H9 (cell line): ENCODE measurements at regions not wholly inside any gene's neighbourhood (a gene's known extent, or its start where the extent isn't known, plus 50 kb on each side); places are given as distances from the start of the nearest gene placed in this dataset.

Experiments
- DNase-seq: peaks from one replicate; pipeline ENCODE4 v3.0.0-alpha.2; 2017
- H2AFZ ChIP-seq: one replicate; pipeline ENCODE4 v1.6.1; 2013; ENCODE audit warnings: mild to moderate bottlenecking, low read length, control low read depth, moderate library complexity
- H2AK5ac ChIP-seq: 2 replicates; pipeline ENCODE4 v1.6.1; 2013; ENCODE audit warnings: low read length, control low read depth, mixed read lengths; ENCODE audit not compliant: insufficient read length
- H2BK120ac ChIP-seq: one replicate; pipeline ENCODE4 v1.6.1; 2013; ENCODE audit warnings: low read depth, mild to moderate bottlenecking, low read length, control low read depth, inconsistent platforms; ENCODE audit not compliant: poor library complexity, severe bottlenecking
- H2BK12ac ChIP-seq: 2 replicates; pipeline ENCODE4 v1.6.1; 2013; ENCODE audit warnings: low read length, control low read depth, mixed read lengths, low read depth; ENCODE audit not compliant: insufficient read length
- H2BK15ac ChIP-seq: 2 replicates; pipeline ENCODE4 v1.6.1; 2013; ENCODE audit warnings: low read depth, low read length, control low read depth
- H2BK20ac ChIP-seq: one replicate; pipeline ENCODE4 v1.6.1; 2013; ENCODE audit warnings: low read depth, mild to moderate bottlenecking, low read length, control low read depth, inconsistent platforms; ENCODE audit not compliant: poor library complexity, severe bottlenecking
- H2BK5ac ChIP-seq: 2 replicates; pipeline ENCODE4 v1.6.1; 2013; ENCODE audit warnings: low read length, control low read depth, mixed read lengths; ENCODE audit not compliant: insufficient read length
- H3K14ac ChIP-seq: 2 replicates; pipeline ENCODE4 v1.6.1; 2013; ENCODE audit warnings: low read length, control low read depth; ENCODE audit not compliant: insufficient read depth
- H3K18ac ChIP-seq: 2 replicates; pipeline ENCODE4 v1.6.1; 2013; ENCODE audit warnings: low read depth, mild to moderate bottlenecking, mixed read lengths, low read length, control low read depth; ENCODE audit not compliant: insufficient read length
- H3K23ac ChIP-seq: 2 replicates; pipeline ENCODE4 v1.6.1; 2013; ENCODE audit warnings: low read length, control low read depth, mixed read lengths, low read depth; ENCODE audit not compliant: insufficient read length
- H3K23me2 ChIP-seq: 2 replicates; pipeline ENCODE4 v1.6.1; 2013; ENCODE audit warnings: low read depth, mild to moderate bottlenecking, mixed read lengths, low read length, control low read depth; ENCODE audit not compliant: insufficient read length, poor library complexity, severe bottlenecking
- H3K27ac ChIP-seq: 2 replicates; pipeline ENCODE4 v1.5.1; 2013; ENCODE audit warnings: low read length, control low read depth, mixed read lengths, low read depth; ENCODE audit not compliant: insufficient read length
- H3K27me3 ChIP-seq: 2 replicates; pipeline ENCODE4 v1.6.1; 2013; ENCODE audit warnings: low read length, control low read depth, inconsistent platforms; ENCODE audit not compliant: insufficient read depth
- H3K4ac ChIP-seq: 2 replicates; pipeline ENCODE4 v1.6.1; 2013; ENCODE audit warnings: low read depth, mild to moderate bottlenecking, control low read depth, inconsistent platforms, low read length, moderate library complexity
- H3K4me1 ChIP-seq: 2 replicates; pipeline ENCODE4 v1.6.1; 2013; ENCODE audit warnings: low read length, control low read depth, inconsistent platforms; ENCODE audit not compliant: insufficient read depth
- H3K4me2 ChIP-seq: 2 replicates; pipeline ENCODE4 v1.6.1; 2013; ENCODE audit warnings: low read length, control low read depth, mixed read lengths; ENCODE audit not compliant: insufficient read length, insufficient read depth
- H3K56ac ChIP-seq: 2 replicates; pipeline ENCODE4 v1.6.1; 2013; ENCODE audit warnings: low read depth, mild to moderate bottlenecking, mixed read lengths, low read length, control low read depth; ENCODE audit not compliant: insufficient read length
- H3K79me1 ChIP-seq: 2 replicates; pipeline ENCODE4 v1.6.1; 2013; ENCODE audit warnings: low read depth, mild to moderate bottlenecking, moderate library complexity, low read length, control low read depth, inconsistent platforms; ENCODE audit not compliant: insufficient read depth, poor library complexity, severe bottlenecking
- H3K79me2 ChIP-seq: 2 replicates; pipeline ENCODE4 v1.6.1; 2013; ENCODE audit warnings: low read length, control low read depth, inconsistent platforms; ENCODE audit not compliant: insufficient read depth
- H3K9ac ChIP-seq: 2 replicates; pipeline ENCODE4 v1.6.1; 2013; ENCODE audit warnings: low read length, control low read depth, mixed read lengths; ENCODE audit not compliant: insufficient read length; ENCODE audit errors: extremely low read depth
- H3K9me3 ChIP-seq: one replicate; pipeline ENCODE4 v1.6.1; 2013; ENCODE audit warnings: low read depth, low read length, inconsistent platforms; ENCODE audit not compliant: control insufficient read depth
- H3T11ph ChIP-seq: one replicate; pipeline ENCODE4 v1.6.1; 2013; ENCODE audit warnings: mild to moderate bottlenecking, low read length, control low read depth, inconsistent platforms
- H4K20me1 ChIP-seq: one replicate; pipeline ENCODE4 v1.6.1; 2013; ENCODE audit not compliant: control insufficient read depth, insufficient read length, insufficient read depth
- H4K5ac ChIP-seq: 2 replicates; pipeline ENCODE4 v1.6.1; 2013; ENCODE audit warnings: low read depth, mild to moderate bottlenecking, mixed read lengths, low read length, control low read depth; ENCODE audit not compliant: insufficient read length
- H4K8ac ChIP-seq: replicated peaks from 2 replicates; pipeline ENCODE4 v1.6.1; 2013; ENCODE audit warnings: low read length, control low read depth, mixed read lengths, low read depth; ENCODE audit not compliant: insufficient read length
- H4K91ac ChIP-seq: 2 replicates; pipeline ENCODE4 v1.6.1; 2013; ENCODE audit warnings: low read depth, mild to moderate bottlenecking, moderate library complexity, mixed read lengths, low read length, control low read depth; ENCODE audit not compliant: insufficient read length
- H3K27ac Mint-ChIP-seq, 3 experiments: 2 replicates in 2 of 3; 3 replicates in 1 of 3; pipeline ENCODE4 v1.8.0; 2020 to 2021; ENCODE audit warnings: mixed read lengths in 3 of 3, mild to moderate bottlenecking in 1 of 3, moderate library complexity in 1 of 3
- H3K27me3 Mint-ChIP-seq: 2 replicates; pipeline ENCODE4 v1.8.0; 2021; ENCODE audit warnings: low read depth, mild to moderate bottlenecking, moderate library complexity, mixed read lengths
- H3K36me3 Mint-ChIP-seq, 3 experiments: 2 replicates in 2 of 3; 3 replicates in 1 of 3; pipeline ENCODE4 v1.8.0; 2020 to 2021; ENCODE audit warnings: low read depth in 3 of 3, mixed read lengths in 3 of 3; ENCODE audit not compliant: insufficient read depth in 1 of 3
- H3K4me1 Mint-ChIP-seq, 2 experiments: 2 replicates each; pipeline ENCODE4 v1.8.0; 2020; ENCODE audit warnings: mixed read lengths in 2 of 2
- H3K4me3 Mint-ChIP-seq, 2 experiments: 2 replicates in 1 of 2; 3 replicates in 1 of 2; pipeline ENCODE4 v1.8.0; 2020 to 2021; ENCODE audit warnings: mild to moderate bottlenecking in 2 of 2, mixed read lengths in 2 of 2, moderate library complexity in 1 of 2
- H3K9me3 Mint-ChIP-seq, 2 experiments: 2 replicates in 1 of 2; 3 replicates in 1 of 2; pipeline ENCODE4 v1.8.0; 2020; ENCODE audit warnings: mild to moderate bottlenecking in 2 of 2, mixed read lengths in 2 of 2, moderate library complexity in 1 of 2
- WGBS: extraction: QIAGEN DNeasy Blood & Tissue Kit; methylation state at CpG from one replicate; pipeline ENCODE4 v1.1.7; 2013; ENCODE audit warnings: missing lambda C conversion rate, low lambda C conversion rate, mixed read lengths; ENCODE audit not compliant: insufficient read length; ENCODE audit errors: extremely low coverage; 5-methylcytosine and 5-hydroxymethylcytosine counted together
- TF ChIP-seq, protein P1 (sequence below): fragments of 200-600 bp; sonication (generic); conservative IDR thresholded peaks from 3 replicates; pipeline ENCODE4 v1.8.0; 2021; ENCODE audit warnings: antibody characterized with exemption, mild to moderate bottlenecking

DNA sequence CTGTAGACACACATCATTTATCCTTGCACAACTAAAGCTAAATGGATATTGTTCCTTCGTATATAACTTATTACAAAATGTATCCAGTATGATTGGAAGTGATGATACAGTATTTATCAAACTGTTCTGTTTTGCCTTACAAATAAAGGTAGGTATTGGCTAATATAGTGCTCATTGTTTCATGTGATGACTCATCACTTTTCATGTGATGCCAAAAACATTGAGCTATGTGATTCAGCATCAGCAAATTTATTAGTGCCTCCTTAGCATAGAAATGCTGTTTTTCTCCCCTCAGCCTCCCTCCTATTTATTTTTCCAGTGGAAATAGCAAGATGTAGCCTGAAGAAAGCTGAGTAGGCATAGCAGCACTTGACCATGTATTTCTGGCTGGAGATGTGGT lies 228.6 kb upstream of the LYPLAL1 start:
- TF ChIP-seq, protein P1, sequence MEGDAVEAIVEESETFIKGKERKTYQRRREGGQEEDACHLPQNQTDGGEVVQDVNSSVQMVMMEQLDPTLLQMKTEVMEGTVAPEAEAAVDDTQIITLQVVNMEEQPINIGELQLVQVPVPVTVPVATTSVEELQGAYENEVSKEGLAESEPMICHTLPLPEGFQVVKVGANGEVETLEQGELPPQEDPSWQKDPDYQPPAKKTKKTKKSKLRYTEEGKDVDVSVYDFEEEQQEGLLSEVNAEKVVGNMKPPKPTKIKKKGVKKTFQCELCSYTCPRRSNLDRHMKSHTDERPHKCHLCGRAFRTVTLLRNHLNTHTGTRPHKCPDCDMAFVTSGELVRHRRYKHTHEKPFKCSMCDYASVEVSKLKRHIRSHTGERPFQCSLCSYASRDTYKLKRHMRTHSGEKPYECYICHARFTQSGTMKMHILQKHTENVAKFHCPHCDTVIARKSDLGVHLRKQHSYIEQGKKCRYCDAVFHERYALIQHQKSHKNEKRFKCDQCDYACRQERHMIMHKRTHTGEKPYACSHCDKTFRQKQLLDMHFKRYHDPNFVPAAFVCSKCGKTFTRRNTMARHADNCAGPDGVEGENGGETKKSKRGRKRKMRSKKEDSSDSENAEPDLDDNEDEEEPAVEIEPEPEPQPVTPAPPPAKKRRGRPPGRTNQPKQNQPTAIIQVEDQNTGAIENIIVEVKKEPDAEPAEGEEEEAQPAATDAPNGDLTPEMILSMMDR, result no peak

More for the DNA sequence above, 228.6 kb upstream of the LYPLAL1 start:
- H3K23me2 ChIP-seq, result no peaks in the 10 kb centered on the region
- no peak overlapping the region for H3K4ac ChIP-seq
- H2BK120ac ChIP-seq, result no peak overlapping the region
- H2AK5ac ChIP-seq, result no peak overlapping the region
- no peak overlapping the region for H3K4me2 ChIP-seq
- no peaks in the 10 kb centered on the region for H3K27me3 ChIP-seq
- no peak overlapping the region for H2BK15ac ChIP-seq
- Mint-ChIP-seq H3K4me3 (no peak overlapping the region), H3K9me3 (peaks cover 0 to 5% of the 10 kb centered on the region in 2 experiments; a peak in 3 of 5 replicates), H3K4me1 (no peaks in the 10 kb centered on the region), H3K27me3 (no peaks in the 10 kb centered on the region), H3K36me3 (peaks cover 0 to 3% (median 1%) of the 10 kb centered on the region in 3 experiments; a peak in 2 of 7 replicates), H3K27ac (no peak overlapping the region)
- no peak overlapping the region for H3K18ac ChIP-seq
- H3K27ac ChIP-seq, result no peak overlapping the region
- H3T11ph ChIP-seq, result no peak overlapping the region
- H2AFZ ChIP-seq, result no peak overlapping the region
- no peak for DNase-seq
- no peaks in the 10 kb centered on the region for H3K9me3 ChIP-seq
- no peak overlapping the region for H3K14ac ChIP-seq
- no peak overlapping the region for H4K5ac ChIP-seq
- no peak overlapping the region for H3K9ac ChIP-seq
- H3K4me1 ChIP-seq, result no peaks in the 10 kb centered on the region
- no peak overlapping the region for H2BK5ac ChIP-seq
- H3K23ac ChIP-seq, result no peak overlapping the region
- no peaks in the 10 kb centered on the region for H3K79me1 ChIP-seq
- H3K56ac ChIP-seq, result no peak overlapping the region
- no peak overlapping the region for H4K91ac ChIP-seq
- no peak overlapping the region for H2BK20ac ChIP-seq
- no peak overlapping the region for H4K8ac ChIP-seq
- H3K79me2 ChIP-seq, result no peaks in the 10 kb centered on the region
- no peak overlapping the region for H2BK12ac ChIP-seq
- WGBS, result no CpG with 5 or more reads among the region's 1 CpG
- H4K20me1 ChIP-seq, result no peaks in the 10 kb centered on the region
